ENCODE measurements at regions not wholly inside any gene's neighbourhood (a gene's known extent, or its start where the extent isn't known, plus 50 kb on each side); places are given as distances from the start of the nearest gene placed in this dataset.

GRCh38 chr2:181341855-181342600 lies 115.2 kb upstream of the ITGA4 start:
- DNase-seq (ENCODE audit: low spot score), result no peak

- DNase-seq (ENCODE audit: low spot score), result no peak
These were observed 108.9 kb upstream of the ITGA4 start for GRCh38 chr2:181348107-181348837.

- DNase-seq (ENCODE audit: low spot score), result no peak
These were observed 105.0 kb upstream of the ITGA4 start for GRCh38 chr2:181352158-181352557.

- no peak for DNase-seq (ENCODE audit: low spot score)
These were observed 102.6 kb upstream of the ITGA4 start for GRCh38 chr2:181354626-181355025.

- DNase-seq (ENCODE audit: low spot score), result no peak
These were observed 100.6 kb upstream of the ITGA4 start for GRCh38 chr2:181356526-181357130.

GRCh38 chr2:181357979-181358378 lies 99.2 kb upstream of the ITGA4 start:
- no peak for DNase-seq (ENCODE audit: low spot score)

- no peak for DNase-seq (ENCODE audit: low spot score)
These were observed 94.6 kb upstream of the ITGA4 start for GRCh38 chr2:181362561-181362960.

GRCh38 chr2:181363164-181363563 lies 94.0 kb upstream of the ITGA4 start:
- no peak for DNase-seq (ENCODE audit: low spot score)

- DNase-seq (ENCODE audit: low spot score), result no peak
These were observed 92.6 kb upstream of the ITGA4 start for GRCh38 chr2:181364492-181365170.

- no peak for DNase-seq (ENCODE audit: low spot score)
These were observed 90.5 kb upstream of the ITGA4 start for GRCh38 chr2:181366675-181367175.

GRCh38 chr2:181367411-181367810 lies 89.8 kb upstream of the ITGA4 start:
- no peak for DNase-seq (ENCODE audit: low spot score)

- DNase-seq (ENCODE audit: low spot score), result no peak
These were observed 89.2 kb upstream of the ITGA4 start for GRCh38 chr2:181367906-181368435.

GRCh38 chr2:181370126-181370525 lies 87.1 kb upstream of the ITGA4 start:
- DNase-seq (ENCODE audit: low spot score), result no peak

GRCh38 chr2:181371195-181371594 lies 86.0 kb upstream of the ITGA4 start:
- DNase-seq (ENCODE audit: low spot score), result no peak

GRCh38 chr2:181371782-181372645 lies 85.2 kb upstream of the ITGA4 start:
- DNase-seq (ENCODE audit: low spot score), result no peak

GRCh38 chr2:181372646-181373040 lies 84.5 kb upstream of the ITGA4 start:
- no peak for DNase-seq (ENCODE audit: low spot score)

GRCh38 chr2:181374781-181375675 lies 82.2 kb upstream of the ITGA4 start:
- DNase-seq (ENCODE audit: low spot score), result no peak

- DNase-seq (ENCODE audit: low spot score), result no peak
These were observed 80.7 kb upstream of the ITGA4 start for GRCh38 chr2:181376442-181376841.

- DNase-seq (ENCODE audit: low spot score), result no peak
These were observed 80.2 kb upstream of the ITGA4 start for GRCh38 chr2:181376999-181377398.

- no peak for DNase-seq (ENCODE audit: low spot score)
These were observed 78.7 kb upstream of the ITGA4 start for GRCh38 chr2:181378491-181378890.

Data from activated CD4-positive, alpha-beta T cell treated with anti-CD3 and anti-CD28 coated beads, Interleukin-2, Interleukin-4, amounts not matched to agents 100 ng/mL and 50 ng/mL, durations not matched to agents 16 hours and 8 hours (primary cell).